ENCODE measurements at regions not wholly inside any gene's neighbourhood (a gene's known extent, or its start where the extent isn't known, plus 50 kb on each side); places are given as distances from the start of the nearest gene placed in this dataset.

- Mint-ChIP-seq H3K27ac (peak overlapping the region; percentile 78), H3K9me3 (ENCODE audit: low read depth) (no peaks in the 10 kb centered on the region), H3K36me3 (peaks cover 43% of the 10 kb centered on the region), H3K4me3 (no peak overlapping the region), H3K4me1 (peaks cover 58% of the 10 kb centered on the region), H3K27me3 (no peaks in the 10 kb centered on the region)
- ATAC-seq: no peak
- peak; percentile 61 for DNase-seq
- CTCF ChIA-PET: interaction anchor here (1.1 to 8.9 kb wide), 2 partner anchors 46 to 123 kb away, joined by 3 to 79 read pairs; partner anchors contain the start of gene FUT8
Measured at GRCh38 chr14:65290830-65291229, 121.7 kb upstream of the FUT8 start.

DNA sequence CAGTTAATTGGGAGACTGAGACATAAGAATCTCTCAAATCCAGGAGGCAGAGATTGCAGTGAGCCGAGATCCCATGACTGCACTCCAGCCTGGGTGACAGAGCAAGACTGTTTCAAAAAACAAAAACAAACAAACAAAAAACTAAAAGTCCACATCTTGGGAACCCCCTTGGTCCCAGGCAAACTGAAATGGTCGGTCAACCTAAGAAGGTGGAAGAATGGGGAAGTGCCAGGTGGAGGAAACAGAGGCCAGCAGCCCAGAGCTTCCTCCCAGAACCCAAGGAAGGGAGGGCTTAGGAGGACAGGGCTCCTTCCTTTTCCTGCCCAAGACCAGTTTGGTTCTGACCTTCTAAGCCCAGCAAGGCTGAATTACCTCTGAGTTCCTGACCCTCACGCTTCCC lies 121.0 kb upstream of the FUT8 start:
- Mint-ChIP-seq H3K9me3 (ENCODE audit: low read depth) (no peaks in the 10 kb centered on the region), H3K27ac (peak overlapping the region; percentile 78), H3K4me1 (peaks cover 56% of the 10 kb centered on the region), H3K4me3 (no peak overlapping the region), H3K27me3 (no peaks in the 10 kb centered on the region), H3K36me3 (peaks cover 49% of the 10 kb centered on the region)
- ATAC-seq (no peak), DNase-seq (no peak)
- CTCF ChIA-PET: interaction anchor here (0.7 to 2.1 kb wide), 7 partner anchors 9 to 66 kb away, joined by 3 to 10 read pairs (median 7); no protein-coding TSS in a partner anchor

- no peaks in the 10 kb centered on the region for H3K9me3 Mint-ChIP-seq (ENCODE audit: low read depth)
- CTCF ChIA-PET: interaction anchor here (1.6 kb wide), 1 partner anchor 7 kb away, joined by 5 read pairs; no protein-coding TSS in a partner anchor
- peaks cover 44% of the 10 kb centered on the region for H3K4me1 Mint-ChIP-seq
- ATAC-seq: no peak
- peaks cover 51% of the 10 kb centered on the region for H3K36me3 Mint-ChIP-seq
- no peak overlapping the region for H3K27ac Mint-ChIP-seq
- no peaks in the 10 kb centered on the region for H3K27me3 Mint-ChIP-seq
- DNase-seq: no peak
- H3K4me3 Mint-ChIP-seq: no peak overlapping the region
Measured at GRCh38 chr14:65294816-65295215, 117.7 kb upstream of the FUT8 start.

DNA sequence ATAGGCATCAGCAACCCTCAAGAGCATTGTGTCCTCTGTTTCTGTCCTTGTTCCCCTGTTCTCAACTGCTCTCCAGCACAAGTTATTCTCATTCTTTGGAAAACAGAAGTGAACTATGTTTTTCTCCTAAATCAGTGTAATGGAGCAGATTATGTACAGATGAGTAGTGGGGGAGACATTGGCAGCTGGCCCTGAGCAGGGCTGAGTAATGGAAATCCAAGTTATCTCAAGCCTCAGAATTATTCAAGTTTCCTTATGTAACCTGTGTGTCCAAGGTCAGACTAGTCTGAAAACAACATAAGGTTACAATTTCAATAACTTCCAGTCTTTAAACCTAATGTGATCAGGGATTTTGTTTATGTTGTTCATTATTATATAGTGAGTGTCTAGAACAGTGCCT lies 116.1 kb upstream of the FUT8 start:
- no peak for DNase-seq
- no peaks in the 10 kb centered on the region for H3K27me3 Mint-ChIP-seq
- H3K9me3 Mint-ChIP-seq (ENCODE audit: low read depth): no peaks in the 10 kb centered on the region
- H3K4me1 Mint-ChIP-seq: peaks cover 45% of the 10 kb centered on the region
- no peak for ATAC-seq
- H3K27ac Mint-ChIP-seq: no peak overlapping the region
- CTCF ChIA-PET: no interaction called here
- H3K36me3 Mint-ChIP-seq: peaks cover 44% of the 10 kb centered on the region
- H3K4me3 Mint-ChIP-seq: no peak overlapping the region

- H3K27ac Mint-ChIP-seq: no peak overlapping the region
- peaks cover 45% of the 10 kb centered on the region for H3K4me1 Mint-ChIP-seq
- no peaks in the 10 kb centered on the region for H3K9me3 Mint-ChIP-seq (ENCODE audit: low read depth)
- ATAC-seq: no peak
- peaks cover 42% of the 10 kb centered on the region for H3K36me3 Mint-ChIP-seq
- H3K4me3 Mint-ChIP-seq: no peak overlapping the region
- CTCF ChIA-PET: interaction anchor here (0.6 kb wide), 1 partner anchor 309 kb away, joined by 3 read pairs; no protein-coding TSS in a partner anchor
- no peaks in the 10 kb centered on the region for H3K27me3 Mint-ChIP-seq
- DNase-seq: no peak
Measured at GRCh38 chr14:65296876-65297275, 115.7 kb upstream of the FUT8 start.

DNA sequence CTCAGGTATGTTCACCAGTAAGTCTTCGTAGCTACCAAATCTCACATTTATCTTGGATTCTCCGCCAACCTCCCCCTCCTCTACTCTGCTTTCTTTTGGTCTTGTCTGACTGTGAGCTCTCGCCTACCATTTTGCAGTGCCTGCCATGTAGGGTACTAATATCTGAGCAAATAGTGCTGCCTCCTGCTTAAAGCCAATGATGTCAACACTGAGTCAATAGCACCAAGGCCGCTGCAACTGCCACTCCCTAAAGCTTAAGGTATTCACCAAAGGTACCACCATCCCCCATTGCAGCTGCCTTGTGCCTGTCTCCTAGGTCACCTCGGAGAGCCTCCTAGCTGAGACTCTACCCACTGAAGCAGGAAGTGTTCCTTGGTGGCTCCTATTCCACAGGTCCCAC lies 114.8 kb upstream of the FUT8 start:
- peaks cover 48% of the 10 kb centered on the region for H3K4me1 Mint-ChIP-seq
- no peak overlapping the region for H3K27ac Mint-ChIP-seq

DNA sequence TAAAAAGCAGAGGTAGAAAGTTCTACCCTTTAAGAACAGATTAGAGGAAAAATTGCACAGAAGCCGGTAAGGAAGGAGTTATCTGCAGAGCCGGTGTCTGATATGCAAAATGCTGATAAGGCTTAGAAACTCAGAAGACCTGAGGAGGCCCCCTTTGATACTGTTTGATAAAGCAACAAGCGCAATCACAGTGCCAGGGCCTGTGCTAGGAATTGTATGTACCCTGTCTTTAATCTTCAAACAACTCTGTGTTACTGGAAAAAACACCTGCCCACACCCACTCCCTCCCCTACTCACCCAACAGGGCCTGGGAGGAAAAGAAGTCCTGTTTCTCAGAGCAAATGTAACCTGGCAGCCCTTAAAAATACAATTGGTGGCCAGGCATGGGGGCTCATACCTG lies 112.7 kb upstream of the FUT8 start:
- ATAC-seq: no peak
- Mint-ChIP-seq H3K27ac (peak overlapping the region; percentile 61), H3K4me3 (peak overlapping the region; percentile 78)

More for the DNA sequence above, 114.8 kb upstream of the FUT8 start:
- ATAC-seq: no peak
- H3K36me3 Mint-ChIP-seq: peaks cover 40% of the 10 kb centered on the region
- H3K27me3 Mint-ChIP-seq: no peaks in the 10 kb centered on the region
- CTCF ChIA-PET: interaction anchor here (1.0 kb wide), 1 partner anchor 24 kb away, joined by 3 read pairs; no protein-coding TSS in a partner anchor
- no peak for DNase-seq
- H3K4me3 Mint-ChIP-seq: no peak overlapping the region
- H3K9me3 Mint-ChIP-seq (ENCODE audit: low read depth): no peaks in the 10 kb centered on the region

DNA sequence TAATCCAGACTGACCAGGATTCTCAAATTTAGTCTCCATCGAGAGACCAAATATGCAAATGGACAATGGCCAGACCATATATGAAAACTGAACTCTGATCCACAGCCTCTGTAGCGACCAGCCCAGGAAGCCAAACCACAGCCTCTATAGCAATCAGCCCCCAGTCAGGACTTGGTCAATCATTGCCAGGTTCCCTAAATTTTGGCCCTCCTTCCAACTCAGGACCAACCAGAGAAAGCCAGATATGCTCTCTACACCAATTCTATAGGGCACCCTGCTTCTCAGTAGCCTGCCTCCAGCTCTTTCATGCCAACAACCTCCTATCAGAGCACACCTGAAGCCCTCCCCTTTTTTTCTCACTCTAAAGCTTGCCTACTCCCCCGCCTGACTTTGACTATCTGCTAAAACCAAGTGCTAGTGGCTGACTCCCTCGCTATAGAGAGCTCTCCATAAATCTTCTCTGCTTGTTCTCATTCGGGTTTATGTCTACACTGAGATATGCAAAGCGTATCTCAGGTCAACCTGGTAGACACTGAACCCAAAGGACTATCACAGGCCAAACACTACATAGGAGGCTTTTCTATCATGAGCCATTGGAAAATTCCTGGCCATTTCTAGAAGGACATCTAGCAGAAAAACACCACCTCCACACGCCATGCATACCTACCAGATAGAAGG lies 110.5 kb upstream of the FUT8 start:
- Mint-ChIP-seq H3K4me1 (peaks cover 76% of the 10 kb centered on the region), H3K27ac (peak overlapping the region; percentile 92), H3K27me3 (no peaks in the 10 kb centered on the region), H3K9me3 (ENCODE audit: low read depth) (no peaks in the 10 kb centered on the region), H3K4me3 (peak overlapping the region; percentile 78), H3K36me3 (peaks cover 20% of the 10 kb centered on the region)
- ATAC-seq (peak; percentile 66), DNase-seq (peak; percentile 68)
- CTCF ChIA-PET: interaction anchor here (1.0 to 7.5 kb wide), 12 partner anchors 8 to 211 kb away, joined by 3 to 47 read pairs (median 6); no protein-coding TSS in a partner anchor

More for the DNA sequence above, 112.7 kb upstream of the FUT8 start:
- Mint-ChIP-seq H3K9me3 (ENCODE audit: low read depth) (no peaks in the 10 kb centered on the region), H3K4me1 (peaks cover 65% of the 10 kb centered on the region), H3K27me3 (no peaks in the 10 kb centered on the region), H3K36me3 (peaks cover 33% of the 10 kb centered on the region)
- CTCF ChIA-PET: interaction anchor here (3.7 kb wide), 1 partner anchor 13 kb away, joined by 23 read pairs; no protein-coding TSS in a partner anchor
- no peak for DNase-seq

DNA sequence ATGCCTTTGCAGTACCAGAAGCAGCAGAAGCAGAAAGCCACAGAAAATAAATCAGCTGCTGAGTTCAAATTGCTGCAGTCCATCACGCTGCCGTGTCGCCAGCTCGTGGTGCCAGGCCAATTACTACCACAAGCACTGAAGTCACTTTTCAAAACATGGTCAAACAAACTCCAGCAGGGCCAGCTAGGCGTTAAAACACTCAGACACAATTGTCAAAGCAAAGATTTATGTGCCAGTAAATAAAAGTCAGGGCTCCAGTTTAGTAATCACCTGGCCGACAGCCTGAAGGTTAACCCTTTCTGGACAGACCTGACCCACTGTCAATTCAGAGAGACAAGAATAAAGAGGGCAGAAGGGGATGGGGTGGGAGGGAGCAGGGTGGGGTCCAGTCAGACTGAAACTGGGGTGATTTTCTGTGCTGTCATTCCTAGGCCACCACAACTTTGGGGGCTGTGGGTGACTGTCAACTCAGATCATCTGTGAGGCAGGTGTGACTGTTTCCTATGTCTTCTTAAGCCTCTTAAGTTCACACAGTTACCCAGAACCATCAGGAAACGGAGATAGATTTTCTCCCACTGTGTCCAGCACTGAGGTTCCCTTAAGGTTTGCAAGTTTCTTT lies 109.8 kb upstream of the FUT8 start:
- H3K27ac Mint-ChIP-seq: peak overlapping the region; percentile 92
- ATAC-seq: peak; percentile 84

GRCh38 chr14:65303190-65303898 lies 109.2 kb upstream of the FUT8 start:
- peak; percentile 58 for DNase-seq
- ATAC-seq: peak; percentile 9
- H3K36me3 Mint-ChIP-seq: peaks cover 14% of the 10 kb centered on the region
- H3K4me3 Mint-ChIP-seq: peak overlapping the region; percentile 78
- CTCF ChIA-PET: interaction anchor here (0.7 to 7.5 kb wide), 12 partner anchors 11 to 144 kb away, joined by 3 to 47 read pairs (median 5); no protein-coding TSS in a partner anchor
- no peaks in the 10 kb centered on the region for H3K27me3 Mint-ChIP-seq
- peaks cover 2% of the 10 kb centered on the region for H3K9me3 Mint-ChIP-seq (ENCODE audit: low read depth)
- peak overlapping the region; percentile 92 for H3K27ac Mint-ChIP-seq
- H3K4me1 Mint-ChIP-seq: peaks cover 74% of the 10 kb centered on the region

More for the DNA sequence above, 109.8 kb upstream of the FUT8 start:
- Mint-ChIP-seq H3K36me3 (peaks cover 17% of the 10 kb centered on the region), H3K4me1 (peaks cover 75% of the 10 kb centered on the region), H3K27me3 (no peaks in the 10 kb centered on the region), H3K4me3 (peak overlapping the region; percentile 78), H3K9me3 (ENCODE audit: low read depth) (no peaks in the 10 kb centered on the region)
- DNase-seq: peak; percentile 94
- CTCF ChIA-PET: interaction anchor here (1.1 to 7.5 kb wide), 12 partner anchors 9 to 210 kb away, joined by 3 to 47 read pairs (median 5); no protein-coding TSS in a partner anchor

DNA sequence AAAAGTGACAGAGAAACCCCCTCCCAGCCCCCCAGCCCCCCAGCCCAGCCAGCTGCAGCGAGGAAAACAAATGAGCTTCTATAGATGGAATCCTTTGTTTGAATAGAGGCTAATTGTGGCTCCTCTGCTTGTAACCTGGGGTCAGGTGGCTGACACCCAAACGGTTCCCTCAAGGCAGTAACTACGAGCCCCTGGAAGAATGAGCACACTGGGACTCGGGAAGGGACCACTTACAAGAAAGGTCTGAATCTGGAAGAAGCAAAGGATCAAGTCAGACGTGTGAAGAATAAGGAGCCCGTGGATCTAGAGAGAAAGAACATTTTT lies 108.7 kb upstream of the FUT8 start:
- H3K4me1 Mint-ChIP-seq: peaks cover 79% of the 10 kb centered on the region
- H3K27ac Mint-ChIP-seq: peak overlapping the region; percentile 92
- DNase-seq: no peak
- H3K36me3 Mint-ChIP-seq: peaks cover 17% of the 10 kb centered on the region
- no peak for ATAC-seq
- H3K4me3 Mint-ChIP-seq: no peak overlapping the region
- peaks cover 2% of the 10 kb centered on the region for H3K9me3 Mint-ChIP-seq (ENCODE audit: low read depth)
- CTCF ChIA-PET: interaction anchor here (0.7 to 7.5 kb wide), 11 partner anchors 12 to 143 kb away, joined by 3 to 47 read pairs (median 5); no protein-coding TSS in a partner anchor
- H3K27me3 Mint-ChIP-seq: no peaks in the 10 kb centered on the region

GRCh38 chr14:65304239-65304638 lies 108.3 kb upstream of the FUT8 start:
- Mint-ChIP-seq H3K27ac (peak overlapping the region; percentile 92), H3K4me3 (no peak overlapping the region), H3K27me3 (no peaks in the 10 kb centered on the region), H3K36me3 (peaks cover 17% of the 10 kb centered on the region), H3K4me1 (peaks cover 80% of the 10 kb centered on the region), H3K9me3 (ENCODE audit: low read depth) (peaks cover 2% of the 10 kb centered on the region)
- CTCF ChIA-PET: interaction anchor here (0.9 to 7.5 kb wide), 9 partner anchors 12 to 140 kb away, joined by 3 to 47 read pairs (median 5); no protein-coding TSS in a partner anchor
- no peak for DNase-seq
- ATAC-seq: no peak

DNA sequence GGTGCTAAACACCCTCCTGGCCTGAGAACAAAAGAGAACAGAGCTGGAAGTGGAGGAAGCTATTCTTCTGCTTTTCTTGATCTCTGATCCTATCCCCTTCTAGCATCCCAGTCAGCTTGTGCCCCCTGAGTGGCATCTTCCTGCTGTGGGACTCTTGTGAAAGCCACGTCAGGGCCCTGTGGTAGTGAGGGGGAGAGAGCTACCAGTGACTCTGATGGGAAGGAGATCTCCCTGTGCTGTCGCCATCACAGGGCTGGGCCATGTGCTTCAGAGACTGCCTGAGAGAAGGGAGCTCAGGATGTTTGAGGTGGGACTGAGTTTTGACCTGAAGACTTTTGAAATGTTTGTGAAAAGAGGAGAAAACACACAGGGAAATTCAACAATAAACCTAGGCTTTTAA lies 107.6 kb upstream of the FUT8 start:
- CTCF ChIA-PET: interaction anchor here (0.8 to 7.5 kb wide), 6 partner anchors 11 to 97 kb away, joined by 3 to 47 read pairs (median 6); no protein-coding TSS in a partner anchor
- Mint-ChIP-seq H3K4me1 (peaks cover 74% of the 10 kb centered on the region), H3K27me3 (no peaks in the 10 kb centered on the region), H3K9me3 (ENCODE audit: low read depth) (peaks cover 2% of the 10 kb centered on the region), H3K4me3 (no peak overlapping the region), H3K27ac (peak overlapping the region; percentile 83), H3K36me3 (peaks cover 17% of the 10 kb centered on the region)
- DNase-seq (no peak), ATAC-seq (no peak)

Data from activated CD8-positive, alpha-beta memory T cell treated with anti-CD3 and anti-CD28 coated beads, Interleukin-2, amount 10 ng/mL, durations not matched to agents 7 days and 5 days (primary cell).